ENCODE measurements at regions not wholly inside any gene's neighbourhood (a gene's known extent, or its start where the extent isn't known, plus 50 kb on each side); places are given as distances from the start of the nearest gene placed in this dataset.

- ATAC-seq = no peak
- WGBS, 2 donors (ENCODE audit: low coverage in 1 of 2) = 100% methylated on average over 1 of the region's 1 CpG
- H3K27me3 ChIP-seq = no peaks in the 10 kb centered on the region
- TF ChIP-seq, protein P1, sequence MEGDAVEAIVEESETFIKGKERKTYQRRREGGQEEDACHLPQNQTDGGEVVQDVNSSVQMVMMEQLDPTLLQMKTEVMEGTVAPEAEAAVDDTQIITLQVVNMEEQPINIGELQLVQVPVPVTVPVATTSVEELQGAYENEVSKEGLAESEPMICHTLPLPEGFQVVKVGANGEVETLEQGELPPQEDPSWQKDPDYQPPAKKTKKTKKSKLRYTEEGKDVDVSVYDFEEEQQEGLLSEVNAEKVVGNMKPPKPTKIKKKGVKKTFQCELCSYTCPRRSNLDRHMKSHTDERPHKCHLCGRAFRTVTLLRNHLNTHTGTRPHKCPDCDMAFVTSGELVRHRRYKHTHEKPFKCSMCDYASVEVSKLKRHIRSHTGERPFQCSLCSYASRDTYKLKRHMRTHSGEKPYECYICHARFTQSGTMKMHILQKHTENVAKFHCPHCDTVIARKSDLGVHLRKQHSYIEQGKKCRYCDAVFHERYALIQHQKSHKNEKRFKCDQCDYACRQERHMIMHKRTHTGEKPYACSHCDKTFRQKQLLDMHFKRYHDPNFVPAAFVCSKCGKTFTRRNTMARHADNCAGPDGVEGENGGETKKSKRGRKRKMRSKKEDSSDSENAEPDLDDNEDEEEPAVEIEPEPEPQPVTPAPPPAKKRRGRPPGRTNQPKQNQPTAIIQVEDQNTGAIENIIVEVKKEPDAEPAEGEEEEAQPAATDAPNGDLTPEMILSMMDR (IDR thresholded peaks at IDR 0.05) = no peak
- no peak for TF ChIP-seq POLR2A (IDR thresholded peaks at IDR 0.05)
- no peak for TF ChIP-seq POLR2AphosphoS5 (IDR thresholded peaks at IDR 0.05)
- no peak for TF ChIP-seq EP300 (IDR thresholded peaks at IDR 0.05)
- no peaks in the 10 kb centered on the region for H3K4me1 ChIP-seq
- no peaks in the 10 kb centered on the region for H3K36me3 ChIP-seq
- H3K9me3 ChIP-seq = peaks cover 0 to 13% (median 0%) of the 10 kb centered on the region in 3 donors
- no peak overlapping the region for H3K27ac ChIP-seq
- no peak overlapping the region for H3K4me3 ChIP-seq
These were observed 767.5 kb upstream of the ROBO1 start for GRCh38 chr3:80535286-80535685.

- ATAC-seq = no peak
- H3K27me3 ChIP-seq = no peaks in the 10 kb centered on the region
- 53 to 76% methylated on average over 3 of the region's 3 CpGs for WGBS, 2 donors (ENCODE audit: low coverage in 1 of 2)
These were observed 765.8 kb upstream of the ROBO1 start for GRCh38 chr3:80533553-80533952.

GRCh38 chr3:80526153-80526552 lies 758.4 kb upstream of the ROBO1 start:
- no peak overlapping the region for H3K27ac ChIP-seq
- TF ChIP-seq POLR2AphosphoS5 (IDR thresholded peaks at IDR 0.05) = no peak
- no peak for TF ChIP-seq EP300 (IDR thresholded peaks at IDR 0.05)
- no peak for TF ChIP-seq POLR2A (IDR thresholded peaks at IDR 0.05)
- TF ChIP-seq, protein P1 (IDR thresholded peaks at IDR 0.05) = no peak
- WGBS, 2 donors (ENCODE audit: low coverage in 1 of 2) = 84 to 85% methylated on average over 2 to 4 of the region's 4 CpGs
- H3K36me3 ChIP-seq = no peaks in the 10 kb centered on the region
- no peak overlapping the region for H3K4me3 ChIP-seq
- ATAC-seq = no peak
- no peaks in the 10 kb centered on the region for H3K4me1 ChIP-seq
- no peaks in the 10 kb centered on the region for H3K9me3 ChIP-seq
- no peaks in the 10 kb centered on the region for H3K27me3 ChIP-seq

More at GRCh38 chr3:80533553-80533952, 765.8 kb upstream of the ROBO1 start:
- no peak overlapping the region for H3K27ac ChIP-seq
- peaks cover 0 to 10% (median 0%) of the 10 kb centered on the region in 3 donors for H3K9me3 ChIP-seq
- no peak overlapping the region for H3K4me3 ChIP-seq
- H3K36me3 ChIP-seq = no peaks in the 10 kb centered on the region
- H3K4me1 ChIP-seq = no peaks in the 10 kb centered on the region
- no peak for TF ChIP-seq POLR2AphosphoS5 (IDR thresholded peaks at IDR 0.05)
- no peak for TF ChIP-seq POLR2A (IDR thresholded peaks at IDR 0.05)
- TF ChIP-seq, protein P1 (IDR thresholded peaks at IDR 0.05) = no peak
- TF ChIP-seq EP300 (IDR thresholded peaks at IDR 0.05) = no peak

DNA sequence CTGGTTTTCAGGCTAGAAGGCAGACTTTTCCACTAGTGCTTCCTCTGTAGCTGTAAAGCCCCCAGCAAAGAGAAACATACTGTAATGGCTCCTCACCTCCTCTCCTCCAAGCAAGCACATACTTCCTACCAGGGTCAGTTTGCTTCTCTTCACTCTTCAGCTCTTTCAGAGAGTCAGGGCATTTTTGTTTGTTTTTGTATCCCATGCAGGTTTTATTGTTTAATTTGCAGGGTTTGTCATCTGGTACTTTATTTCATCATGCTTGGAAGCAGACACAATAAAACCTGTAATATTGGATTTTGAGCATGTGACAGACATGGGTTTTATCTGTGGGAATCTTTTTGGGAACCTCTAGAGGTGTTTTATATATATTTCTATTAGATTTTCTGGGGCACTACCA lies 753.3 kb upstream of the ROBO1 start:
- Histone ChIP-seq H3K4me1 (no peaks in the 10 kb centered on the region), H3K4me3 (no peak overlapping the region), H3K36me3 (no peaks in the 10 kb centered on the region), H3K27me3 (no peaks in the 10 kb centered on the region), H3K9me3 (no peaks in the 10 kb centered on the region), H3K27ac (no peak overlapping the region)
- no peak for ATAC-seq
- TF ChIP-seq, protein P1 (IDR thresholded peaks at IDR 0.05) = no peak
- no peak for TF ChIP-seq POLR2A (IDR thresholded peaks at IDR 0.05)
- no peak for TF ChIP-seq POLR2AphosphoS5 (IDR thresholded peaks at IDR 0.05)
- no peak for TF ChIP-seq EP300 (IDR thresholded peaks at IDR 0.05)

GRCh38 chr3:80519436-80519835 lies 751.6 kb upstream of the ROBO1 start:
- H3K36me3 ChIP-seq = no peaks in the 10 kb centered on the region
- WGBS, 2 donors (ENCODE audit: low coverage in 1 of 2) = 84 to 91% methylated on average over 5 of the region's 5 CpGs
- H3K27ac ChIP-seq = no peak overlapping the region
- TF ChIP-seq POLR2A (IDR thresholded peaks at IDR 0.05) = no peak
- no peak for TF ChIP-seq EP300 (IDR thresholded peaks at IDR 0.05)
- TF ChIP-seq, protein P1 (IDR thresholded peaks at IDR 0.05) = no peak
- TF ChIP-seq POLR2AphosphoS5 (IDR thresholded peaks at IDR 0.05) = no peak
- H3K4me1 ChIP-seq = no peaks in the 10 kb centered on the region
- H3K27me3 ChIP-seq = no peaks in the 10 kb centered on the region
- no peaks in the 10 kb centered on the region for H3K9me3 ChIP-seq
- H3K4me3 ChIP-seq = no peak overlapping the region
- ATAC-seq = no peak

Data from gastroesophageal sphincter (tissue), 4 donors.